Endothelial cell of umbilical vein (primary cell): ENCODE measurements at regions not wholly inside any gene's neighbourhood (a gene's known extent, or its start where the extent isn't known, plus 50 kb on each side); places are given as distances from the start of the nearest gene placed in this dataset.

ENCODE experiments used
- BruUV-seq: library from RNA; stranded (reverse); fragments of 400-500 nt; replicated peaks from 2 replicates; lab custom pipeline; 2021; lab: Mats Ljungman, UMichigan
- CTCF ChIA-PET: fragments of 300-600, 350-600 bp; sonication (Branson Sonifier 250); formaldehyde crosslinking; loops from one replicate; lab custom pipeline; 2021; ENCODE audit warnings: antibody characterized with exemption, inconsistent platforms; lab: Charles Lee
- POLR2A ChIA-PET: fragments of 300-600, 350-600 bp; sonication (Branson Sonifier 250); formaldehyde crosslinking; loops from one replicate; lab custom pipeline; 2021; ENCODE audit warnings: antibody characterized with exemption, inconsistent platforms; lab: Charles Lee
- DNase-seq: peaks from one replicate; pipeline ENCODE4 v3.0.0-alpha.2; 2011; ENCODE audit warnings: low read depth, low spot score
- FAIRE-seq: peaks from 2 replicates; lab custom pipeline; 2011; peaks lifted over from hg19 to GRCh38; lab: Jason Lieb, UNC
- H2AFZ ChIP-seq: 2 replicates; pipeline ENCODE4 v1.6.0; 2012; ENCODE audit warnings: low read depth, low read length, control low read depth, inconsistent platforms
- H3K27ac ChIP-seq: 2 replicates; pipeline ENCODE4 v1.5.1; 2011; ENCODE audit warnings: low read depth, mild to moderate bottlenecking, control low read depth, low read length, moderate library complexity; ENCODE audit not compliant: insufficient read depth
- H3K27me3 ChIP-seq, 2 experiments: 2 replicates each; pipeline versions ENCODE4 v1.6.0 to v1.6.1; 2011; ENCODE audit warnings: low read length in 2 of 2, mixed read lengths in 1 of 2; ENCODE audit not compliant: control insufficient read depth in 2 of 2, insufficient read depth in 2 of 2
- H3K36me3 ChIP-seq, 2 experiments: 2 replicates in 1 of 2; 3 replicates in 1 of 2; pipeline ENCODE4 v1.5.1; 2011; ENCODE audit warnings: low read length in 2 of 2, mild to moderate bottlenecking in 1 of 2, moderate library complexity in 1 of 2; ENCODE audit not compliant: control insufficient read depth in 2 of 2, insufficient read depth in 2 of 2; ENCODE audit errors: extremely low read depth in 1 of 2
- H3K4me1 ChIP-seq: 3 replicates; pipeline ENCODE4 v1.5.1; 2011; ENCODE audit warnings: mild to moderate bottlenecking, low read length; ENCODE audit not compliant: control insufficient read depth, insufficient read depth; ENCODE audit errors: extremely low read depth
- H3K4me2 ChIP-seq: 2 replicates; pipeline ENCODE4 v1.6.1; 2011; ENCODE audit warnings: low read length, control low read depth, mixed read lengths; ENCODE audit not compliant: insufficient read depth
- H3K4me3 ChIP-seq, 3 experiments: fragments of 200-600 bp in 1 of 3; sonication (generic), shearing (Covaris generic) in 1 of 3; replicated peaks in 1 of 3; 2 replicates each; pipeline ENCODE4 v1.5.1; 2011 to 2016; ENCODE audit warnings: control low read depth in 3 of 3, low read length in 3 of 3, mild to moderate bottlenecking in 2 of 3, inconsistent platforms in 1 of 3, low read depth in 1 of 3, moderate library complexity in 1 of 3; ENCODE audit not compliant: insufficient read depth in 1 of 3
- H3K79me2 ChIP-seq: 2 replicates; pipeline ENCODE4 v1.6.0; 2012; ENCODE audit warnings: low read length, inconsistent platforms; ENCODE audit not compliant: control insufficient read depth, insufficient read depth
- H3K9ac ChIP-seq: replicated peaks from 2 replicates; pipeline ENCODE3; 2011; ENCODE audit warnings: low read length, control low read depth; ENCODE audit not compliant: insufficient read depth; ENCODE audit errors: extremely low read depth
- H3K9me1 ChIP-seq: replicated peaks from 3 replicates; pipeline ENCODE4 v1.6.0; 2011; ENCODE audit warnings: mild to moderate bottlenecking, low read length; ENCODE audit not compliant: control insufficient read depth, insufficient read depth; ENCODE audit errors: extremely low read depth
- H3K9me3 ChIP-seq: replicated peaks from 2 replicates; pipeline ENCODE4 v1.5.1; 2012; ENCODE audit warnings: low read length, inconsistent platforms; ENCODE audit not compliant: control insufficient read depth, insufficient read depth
- H4K20me1 ChIP-seq: replicated peaks from 2 replicates; pipeline ENCODE3; 2011; ENCODE audit warnings: mild to moderate bottlenecking, low read length; ENCODE audit not compliant: control insufficient read depth, insufficient read depth; ENCODE audit errors: extremely low read depth
- EZH2 ChIP-seq: IDR thresholded peaks from 2 replicates; pipeline ENCODE4 v1.6.1; 2012; ENCODE audit warnings: borderline replicate concordance, low read depth, mild to moderate bottlenecking, moderate library complexity, low read length, inconsistent platforms; ENCODE audit not compliant: severe bottlenecking
- FOS ChIP-seq: IDR thresholded peaks from 2 replicates; pipeline ENCODE4 v1.6.1; 2011; ENCODE audit warnings: mild to moderate bottlenecking, low read length, moderate library complexity, borderline replicate concordance; ENCODE audit not compliant: insufficient read depth
- GATA2 ChIP-seq: IDR thresholded peaks from 2 replicates; pipeline ENCODE4 v1.7.0; 2011; ENCODE audit warnings: low read depth, mild to moderate bottlenecking, moderate library complexity, mixed read lengths, low read length; ENCODE audit not compliant: insufficient read length, insufficient read depth
- JUN ChIP-seq: IDR thresholded peaks from 2 replicates; pipeline ENCODE4 v1.6.1; 2011; ENCODE audit warnings: borderline replicate concordance, low read depth; ENCODE audit not compliant: insufficient read length, insufficient read depth
- MAX ChIP-seq: IDR thresholded peaks from 2 replicates; pipeline ENCODE4 v1.6.1; 2011; ENCODE audit not compliant: insufficient read depth, insufficient read length
- MYC ChIP-seq: IDR thresholded peaks from one replicate; pipeline ENCODE4 v1.6.1; 2011; ENCODE audit warnings: mild to moderate bottlenecking, low read depth, low read length
- POLR2A ChIP-seq: IDR thresholded peaks from 2 replicates; pipeline ENCODE4 v1.6.1; 2012; ENCODE audit warnings: low read depth, mild to moderate bottlenecking, control low read depth, low read length
- POLR2AphosphoS5 ChIP-seq: IDR thresholded peaks from 2 replicates; pipeline ENCODE4 v1.6.1; 2012; ENCODE audit warnings: low read depth, mild to moderate bottlenecking, control low read depth, low read length, moderate library complexity; ENCODE audit not compliant: insufficient read depth
- dilution Hi-C: fragments of 300-500 bp; cut with MboI; formaldehyde crosslinking; loops from one replicate; pipeline ENCODE4 v1.15.0; 2019; ENCODE audit warnings: low sequenced_read_pairs; ENCODE audit not compliant: extremely low pct_ligation_motif_present
- intact Hi-C: fragments of 100-400 bp; cut with micrococcal nuclease; formaldehyde crosslinking; loops from one replicate; pipeline ENCODE4 v1.10.0; 2022
- TF ChIP-seq, protein P1 (sequence below), 2 donors: IDR thresholded peaks; 1 replicate in 1 of 2; 2 replicates in 1 of 2; pipeline ENCODE4 v1.5.1; 2011; ENCODE audit warnings: low read length in 2 of 2, mild to moderate bottlenecking in 2 of 2, moderate library complexity in 2 of 2, control low read depth in 1 of 2, inconsistent platforms in 1 of 2, low read depth in 1 of 2; ENCODE audit not compliant: insufficient read depth in 1 of 2; ENCODE audit errors: extremely low read depth in 1 of 2

DNA sequence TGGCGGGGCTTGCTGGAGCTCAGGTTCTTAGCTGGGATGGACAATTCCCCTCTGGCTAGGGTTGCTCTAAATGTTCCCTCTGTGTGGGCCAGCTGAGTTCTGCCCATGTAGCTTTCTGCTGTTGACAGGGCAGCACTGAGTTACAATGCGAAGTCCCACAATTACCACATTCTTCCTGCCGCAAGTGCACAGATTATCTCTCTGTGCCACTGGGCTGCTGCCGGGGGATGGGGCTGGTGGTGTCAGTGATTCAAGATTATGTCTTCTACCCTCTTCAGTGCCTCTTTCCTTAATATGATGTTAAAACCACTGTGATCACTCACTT is 708.1 kb downstream of the SLC4A3 start:
- TF ChIP-seq POLR2AphosphoS5, result no peak
- TF ChIP-seq GATA2, result no peak
- no peak for TF ChIP-seq POLR2A
- TF ChIP-seq, protein P1, sequence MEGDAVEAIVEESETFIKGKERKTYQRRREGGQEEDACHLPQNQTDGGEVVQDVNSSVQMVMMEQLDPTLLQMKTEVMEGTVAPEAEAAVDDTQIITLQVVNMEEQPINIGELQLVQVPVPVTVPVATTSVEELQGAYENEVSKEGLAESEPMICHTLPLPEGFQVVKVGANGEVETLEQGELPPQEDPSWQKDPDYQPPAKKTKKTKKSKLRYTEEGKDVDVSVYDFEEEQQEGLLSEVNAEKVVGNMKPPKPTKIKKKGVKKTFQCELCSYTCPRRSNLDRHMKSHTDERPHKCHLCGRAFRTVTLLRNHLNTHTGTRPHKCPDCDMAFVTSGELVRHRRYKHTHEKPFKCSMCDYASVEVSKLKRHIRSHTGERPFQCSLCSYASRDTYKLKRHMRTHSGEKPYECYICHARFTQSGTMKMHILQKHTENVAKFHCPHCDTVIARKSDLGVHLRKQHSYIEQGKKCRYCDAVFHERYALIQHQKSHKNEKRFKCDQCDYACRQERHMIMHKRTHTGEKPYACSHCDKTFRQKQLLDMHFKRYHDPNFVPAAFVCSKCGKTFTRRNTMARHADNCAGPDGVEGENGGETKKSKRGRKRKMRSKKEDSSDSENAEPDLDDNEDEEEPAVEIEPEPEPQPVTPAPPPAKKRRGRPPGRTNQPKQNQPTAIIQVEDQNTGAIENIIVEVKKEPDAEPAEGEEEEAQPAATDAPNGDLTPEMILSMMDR (IDR thresholded peaks at IDR 0.05; ENCODE audit: extremely low read depth in 1 of 2, insufficient read depth in 1 of 2, low read depth in 1 of 2, low read length in 2 of 2), result no peak
- no peak for TF ChIP-seq JUN
- TF ChIP-seq MAX, result no peak
- no peak for TF ChIP-seq MYC
- no peak overlapping the region for H3K4me2 ChIP-seq
- H3K9ac ChIP-seq, result no peak overlapping the region
- no TSS peak for BruUV-seq
- H3K9me1 ChIP-seq, result no peaks in the 10 kb centered on the region
- H3K79me2 ChIP-seq, result no peaks in the 10 kb centered on the region
- H3K27me3 ChIP-seq, result no peaks in the 10 kb centered on the region
- intact Hi-C loops, result no loop called here
- CTCF ChIA-PET, result no interaction called here
- DNase-seq, result no peak
- H3K9me3 ChIP-seq, result peaks cover 2% of the 10 kb centered on the region
- no peak for FAIRE-seq
- H4K20me1 ChIP-seq, result no peaks in the 10 kb centered on the region
- H3K4me3 ChIP-seq, result no peak overlapping the region
- H3K27ac ChIP-seq, result no peak overlapping the region
- dilution Hi-C loops, result no loop called here
- H3K4me1 ChIP-seq, result no peaks in the 10 kb centered on the region
- no peak overlapping the region for H2AFZ ChIP-seq
- H3K36me3 ChIP-seq, result no peaks in the 10 kb centered on the region
- POLR2A ChIA-PET, result no interaction called here

DNA sequence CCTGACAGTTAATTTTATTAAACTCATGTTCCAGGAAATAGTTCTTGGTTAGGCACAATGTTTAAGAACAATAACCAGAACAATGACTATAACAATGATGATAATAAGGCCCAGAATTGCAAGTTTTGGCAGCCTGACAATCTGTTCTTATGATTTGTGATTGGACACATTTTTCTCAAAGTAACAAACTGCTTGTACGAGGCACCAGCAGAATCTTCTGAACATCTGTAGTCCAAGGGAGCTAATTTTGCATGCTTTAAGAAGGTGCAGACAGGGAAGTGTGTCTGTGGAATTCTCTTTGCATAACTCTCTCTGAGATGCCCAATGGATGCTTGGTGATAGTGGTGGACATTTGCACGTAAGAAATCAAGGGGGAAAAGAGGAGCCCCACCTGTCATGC is 709.3 kb downstream of the SLC4A3 start:
- H3K9ac ChIP-seq, result no peak overlapping the region
- no peak overlapping the region for H3K4me2 ChIP-seq
- BruUV-seq, result no TSS peak
- H3K27ac ChIP-seq, result no peak overlapping the region
- no peak for TF ChIP-seq POLR2A
- TF ChIP-seq MAX, result no peak
- TF ChIP-seq GATA2, result no peak
- no peak for TF ChIP-seq EZH2
- TF ChIP-seq POLR2AphosphoS5, result no peak
- no peak for TF ChIP-seq MYC
- no peak for TF ChIP-seq FOS
- TF ChIP-seq, protein P1 (IDR thresholded peaks at IDR 0.05; ENCODE audit: extremely low read depth in 1 of 2, insufficient read depth in 1 of 2, low read depth in 1 of 2, low read length in 2 of 2), result no peak
- no peak for TF ChIP-seq JUN
- DNase-seq (no peak), FAIRE-seq (no peak)
- no peaks in the 10 kb centered on the region for H3K27me3 ChIP-seq
- H3K4me3 ChIP-seq, result no peak overlapping the region
- CTCF ChIA-PET, result no interaction called here
- H3K36me3 ChIP-seq, result no peaks in the 10 kb centered on the region
- H3K9me1 ChIP-seq, result no peaks in the 10 kb centered on the region
- no peaks in the 10 kb centered on the region for H3K4me1 ChIP-seq
- peaks cover 2% of the 10 kb centered on the region for H3K9me3 ChIP-seq
- H3K79me2 ChIP-seq, result no peaks in the 10 kb centered on the region
- dilution Hi-C loops, result no loop called here
- POLR2A ChIA-PET, result no interaction called here
- intact Hi-C loops, result no loop called here
- no peaks in the 10 kb centered on the region for H4K20me1 ChIP-seq
- no peak overlapping the region for H2AFZ ChIP-seq
